ENCODE measurements at regions not wholly inside any gene's neighbourhood (a gene's known extent, or its start where the extent isn't known, plus 50 kb on each side); places are given as distances from the start of the nearest gene placed in this dataset.

DNA sequence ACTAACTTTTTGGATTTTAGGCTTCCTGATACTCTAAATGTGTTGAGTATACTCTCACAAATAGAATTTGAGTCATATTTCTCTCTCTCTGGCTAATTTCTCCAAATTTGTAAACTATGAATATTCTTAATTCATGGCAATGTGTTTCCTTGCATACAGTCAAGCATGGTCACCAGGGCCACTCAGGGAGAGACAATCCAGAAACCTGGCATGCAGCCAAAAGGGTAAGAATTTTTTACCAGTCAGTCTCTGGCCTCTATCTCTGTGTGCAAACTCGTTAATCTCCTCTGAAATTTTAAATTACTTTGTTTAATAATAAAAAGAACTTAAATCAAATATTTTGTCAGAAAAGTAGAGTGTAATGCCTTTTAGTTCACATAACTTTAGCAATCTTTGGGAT is 179.8 kb downstream of the OR13H1 start:
- Mint-ChIP-seq H3K36me3 (ENCODE audit: low read depth) (peaks cover 29% of the 10 kb centered on the region), H3K4me1 (ENCODE audit: low read depth) (no peaks in the 10 kb centered on the region), H3K9me3 (peaks cover 7% of the 10 kb centered on the region), H3K27me3 (ENCODE audit: low read depth) (no peaks in the 10 kb centered on the region), H3K27ac (no peak overlapping the region), H3K4me3 (no peak overlapping the region)
- intact Hi-C loops (cut with micrococcal nuclease): no loop called here
- CTCF ChIA-PET: no interaction called here
- DNase-seq: no peak

GRCh38 chrX:131724292-131724691 is 180.4 kb downstream of the OR13H1 start:
- H3K4me3 Mint-ChIP-seq: no peak overlapping the region
- peaks cover 31% of the 10 kb centered on the region for H3K36me3 Mint-ChIP-seq (ENCODE audit: low read depth)
- intact Hi-C loops (cut with micrococcal nuclease): no loop called here
- DNase-seq: no peak
- CTCF ChIA-PET: no interaction called here
- no peaks in the 10 kb centered on the region for H3K27me3 Mint-ChIP-seq (ENCODE audit: low read depth)
- peaks cover 7% of the 10 kb centered on the region for H3K9me3 Mint-ChIP-seq
- H3K27ac Mint-ChIP-seq: no peak overlapping the region
- H3K4me1 Mint-ChIP-seq (ENCODE audit: low read depth): no peaks in the 10 kb centered on the region

GRCh38 chrX:131725001-131725654 is 181.3 kb downstream of the OR13H1 start:
- H3K9me3 Mint-ChIP-seq: peaks cover 7% of the 10 kb centered on the region
- CTCF ChIA-PET: no interaction called here
- H3K27me3 Mint-ChIP-seq (ENCODE audit: low read depth): no peaks in the 10 kb centered on the region
- no peaks in the 10 kb centered on the region for H3K4me1 Mint-ChIP-seq (ENCODE audit: low read depth)
- no peak for DNase-seq
- intact Hi-C loops (cut with micrococcal nuclease): no loop called here
- H3K36me3 Mint-ChIP-seq (ENCODE audit: low read depth): peaks cover 30% of the 10 kb centered on the region
- no peak overlapping the region for H3K4me3 Mint-ChIP-seq
- no peak overlapping the region for H3K27ac Mint-ChIP-seq

GRCh38 chrX:131727778-131728177 is 183.9 kb downstream of the OR13H1 start:
- intact Hi-C loops (cut with micrococcal nuclease): no loop called here
- Mint-ChIP-seq H3K9me3 (peaks cover 7% of the 10 kb centered on the region), H3K27ac (no peak overlapping the region), H3K36me3 (ENCODE audit: low read depth) (peaks cover 21% of the 10 kb centered on the region), H3K4me3 (no peak overlapping the region), H3K4me1 (ENCODE audit: low read depth) (no peaks in the 10 kb centered on the region), H3K27me3 (ENCODE audit: low read depth) (no peaks in the 10 kb centered on the region)
- CTCF ChIA-PET: no interaction called here
- no peak for DNase-seq

- peaks cover 7% of the 10 kb centered on the region for H3K9me3 Mint-ChIP-seq
- DNase-seq: no peak
- no peaks in the 10 kb centered on the region for H3K27me3 Mint-ChIP-seq (ENCODE audit: low read depth)
- H3K36me3 Mint-ChIP-seq (ENCODE audit: low read depth): peaks cover 23% of the 10 kb centered on the region
- no peak overlapping the region for H3K27ac Mint-ChIP-seq
- no peak overlapping the region for H3K4me3 Mint-ChIP-seq
- CTCF ChIA-PET: no interaction called here
- no peaks in the 10 kb centered on the region for H3K4me1 Mint-ChIP-seq (ENCODE audit: low read depth)
- intact Hi-C loops (cut with micrococcal nuclease): no loop called here
Observed at GRCh38 chrX:131728295-131729145, 184.6 kb downstream of the OR13H1 start.

DNA sequence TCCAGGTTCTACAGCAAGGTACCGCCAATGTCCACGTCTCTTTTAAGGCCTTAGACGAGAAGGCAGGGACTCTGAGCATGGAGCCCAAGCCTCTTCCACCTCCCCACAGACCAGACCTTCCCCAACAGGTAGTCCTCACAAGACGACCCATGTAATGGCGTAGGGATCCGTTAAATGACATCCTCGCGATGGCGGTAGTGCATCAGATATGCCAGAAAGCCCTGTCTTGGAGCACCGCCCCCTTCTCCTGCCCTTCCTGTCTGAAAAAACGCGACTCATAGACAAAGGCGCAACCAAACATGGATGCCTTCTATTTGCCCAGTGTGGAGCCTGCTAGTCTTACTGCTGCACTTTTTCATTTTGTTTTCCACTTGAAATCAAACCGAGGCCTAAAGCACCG is 185.4 kb downstream of the OR13H1 start:
- Mint-ChIP-seq H3K27me3 (ENCODE audit: low read depth) (no peaks in the 10 kb centered on the region), H3K27ac (no peak overlapping the region), H3K4me1 (ENCODE audit: low read depth) (no peaks in the 10 kb centered on the region), H3K9me3 (peaks cover 7% of the 10 kb centered on the region), H3K36me3 (ENCODE audit: low read depth) (peaks cover 25% of the 10 kb centered on the region), H3K4me3 (no peak overlapping the region)
- intact Hi-C loops (cut with micrococcal nuclease): no loop called here
- DNase-seq: no peak
- CTCF ChIA-PET: no interaction called here

DNA sequence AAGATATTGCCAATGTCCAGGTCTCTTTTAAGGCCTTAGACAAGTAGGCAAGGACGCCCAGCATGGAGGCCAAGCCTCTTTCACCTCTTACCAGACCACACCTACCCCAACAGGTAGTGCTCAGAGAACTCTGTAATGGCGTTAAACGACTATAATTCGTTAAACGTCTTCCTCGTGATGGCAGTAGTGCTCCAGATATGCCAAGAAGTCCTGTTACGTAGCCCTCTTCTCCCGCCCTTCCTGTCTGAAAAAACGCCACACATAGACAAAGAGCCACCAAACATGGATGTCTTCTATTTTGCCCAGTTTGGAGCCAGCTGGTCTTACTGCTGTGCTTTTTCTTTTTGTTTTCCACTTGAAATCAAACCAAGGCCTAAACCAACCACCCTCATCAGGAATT is 190.7 kb downstream of the OR13H1 start:
- H3K4me3 Mint-ChIP-seq: no peak overlapping the region
- no peaks in the 10 kb centered on the region for H3K27me3 Mint-ChIP-seq (ENCODE audit: low read depth)
- H3K4me1 Mint-ChIP-seq (ENCODE audit: low read depth): no peaks in the 10 kb centered on the region
- CTCF ChIA-PET: no interaction called here
- intact Hi-C loops (cut with micrococcal nuclease): no loop called here
- no peak overlapping the region for H3K27ac Mint-ChIP-seq
- H3K9me3 Mint-ChIP-seq: no peaks in the 10 kb centered on the region
- DNase-seq: no peak
- H3K36me3 Mint-ChIP-seq (ENCODE audit: low read depth): peaks cover 28% of the 10 kb centered on the region

DNA sequence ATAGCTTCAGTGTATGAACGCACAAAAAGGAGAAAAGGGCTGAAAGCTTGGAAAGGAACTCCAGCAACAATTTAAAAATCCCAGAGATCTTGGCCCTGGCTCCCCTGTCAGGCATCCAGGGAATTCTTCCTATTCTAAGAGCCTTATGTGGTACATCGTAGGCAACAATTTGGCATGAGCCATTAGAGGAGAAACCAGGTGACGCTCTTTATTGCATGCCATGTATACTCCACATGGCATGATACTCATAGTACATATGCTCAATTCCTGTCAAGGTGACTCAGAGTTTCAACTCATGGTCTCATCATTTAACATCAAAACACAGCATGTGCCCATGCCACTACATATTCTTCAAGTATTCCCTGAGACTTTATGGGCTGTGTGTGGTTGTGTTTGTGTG is 191.3 kb downstream of the OR13H1 start:
- H3K27ac Mint-ChIP-seq: no peak overlapping the region
- no peak for DNase-seq
- peaks cover 1% of the 10 kb centered on the region for H3K9me3 Mint-ChIP-seq
- CTCF ChIA-PET: no interaction called here
- H3K4me3 Mint-ChIP-seq: no peak overlapping the region
- intact Hi-C loops (cut with micrococcal nuclease): no loop called here
- no peaks in the 10 kb centered on the region for H3K27me3 Mint-ChIP-seq (ENCODE audit: low read depth)
- H3K36me3 Mint-ChIP-seq (ENCODE audit: low read depth): peaks cover 31% of the 10 kb centered on the region
- no peaks in the 10 kb centered on the region for H3K4me1 Mint-ChIP-seq (ENCODE audit: low read depth)

DNA sequence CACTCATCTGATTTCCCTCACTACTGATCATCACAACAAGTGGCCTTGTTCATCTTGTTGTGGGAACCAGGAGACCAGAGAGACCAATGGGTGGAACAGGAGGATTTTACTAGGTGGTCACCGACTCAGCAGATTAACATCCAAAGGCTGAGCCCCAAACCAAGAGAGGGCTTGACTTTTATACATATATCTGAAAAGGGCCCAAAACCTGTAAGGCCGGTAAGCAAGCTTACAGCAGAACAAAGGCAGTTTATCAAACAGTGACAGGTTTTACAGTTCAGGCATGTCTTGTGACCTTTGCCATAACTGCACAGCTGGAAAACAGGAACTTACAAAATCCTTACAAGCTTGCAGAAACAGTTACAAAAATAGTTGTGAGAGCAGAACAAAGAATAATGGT is 195.9 kb downstream of the OR13H1 start:
- CTCF ChIA-PET: no interaction called here
- Mint-ChIP-seq H3K27ac (no peak overlapping the region), H3K4me1 (ENCODE audit: low read depth) (no peaks in the 10 kb centered on the region), H3K27me3 (ENCODE audit: low read depth) (no peaks in the 10 kb centered on the region), H3K4me3 (no peak overlapping the region), H3K36me3 (ENCODE audit: low read depth) (peaks cover 48% of the 10 kb centered on the region), H3K9me3 (peaks cover 7% of the 10 kb centered on the region)
- intact Hi-C loops (cut with micrococcal nuclease): no loop called here
- DNase-seq: no peak

DNA sequence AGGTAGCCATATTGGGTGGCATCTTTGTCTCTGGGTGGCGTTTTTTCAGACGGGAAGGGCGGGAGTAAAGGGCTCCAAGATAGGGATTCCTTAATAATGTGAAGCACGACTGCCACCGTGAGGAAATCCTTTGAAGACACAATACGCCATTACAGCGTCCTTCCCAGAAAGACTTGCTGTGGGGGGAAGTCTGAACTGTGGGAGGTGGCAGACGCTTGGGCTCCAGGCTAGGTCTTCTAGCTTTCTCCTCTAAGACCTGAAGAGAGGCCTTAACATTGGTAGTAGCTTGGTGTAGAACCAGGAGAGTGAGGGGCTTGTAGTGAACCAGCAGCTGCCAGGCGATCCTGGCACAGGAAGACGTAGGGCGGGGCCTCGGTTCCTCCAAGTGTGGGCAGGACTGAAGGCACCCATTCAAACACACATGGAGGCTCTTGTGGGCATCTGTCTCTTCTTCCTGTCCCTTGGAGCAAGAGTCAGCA is 197.3 kb downstream of the OR13H1 start:
- no peak for DNase-seq
- CTCF ChIA-PET: no interaction called here
- Mint-ChIP-seq H3K4me1 (ENCODE audit: low read depth) (no peaks in the 10 kb centered on the region), H3K27ac (no peak overlapping the region), H3K9me3 (peaks cover 7% of the 10 kb centered on the region), H3K36me3 (ENCODE audit: low read depth) (peaks cover 41% of the 10 kb centered on the region), H3K4me3 (no peak overlapping the region), H3K27me3 (ENCODE audit: low read depth) (no peaks in the 10 kb centered on the region)
- intact Hi-C loops (cut with micrococcal nuclease): no loop called here

GRCh38 chrX:131745942-131746489 is 202.1 kb downstream of the OR13H1 start:
- peaks cover 48% of the 10 kb centered on the region for H3K36me3 Mint-ChIP-seq (ENCODE audit: low read depth)
- CTCF ChIA-PET: no interaction called here
- no peak overlapping the region for H3K27ac Mint-ChIP-seq
- H3K4me3 Mint-ChIP-seq: no peak overlapping the region
- no peak for DNase-seq
- H3K4me1 Mint-ChIP-seq (ENCODE audit: low read depth): no peaks in the 10 kb centered on the region
- H3K27me3 Mint-ChIP-seq (ENCODE audit: low read depth): no peaks in the 10 kb centered on the region
- intact Hi-C loops (cut with micrococcal nuclease): no loop called here
- H3K9me3 Mint-ChIP-seq: peaks cover 2% of the 10 kb centered on the region

GRCh38 chrX:131746491-131746968 is 202.7 kb downstream of the OR13H1 start:
- intact Hi-C loops (cut with micrococcal nuclease): no loop called here
- CTCF ChIA-PET: no interaction called here
- Mint-ChIP-seq H3K27ac (no peak overlapping the region), H3K4me1 (ENCODE audit: low read depth) (no peaks in the 10 kb centered on the region), H3K36me3 (ENCODE audit: low read depth) (peaks cover 43% of the 10 kb centered on the region), H3K4me3 (no peak overlapping the region), H3K27me3 (ENCODE audit: low read depth) (no peaks in the 10 kb centered on the region), H3K9me3 (no peaks in the 10 kb centered on the region)
- DNase-seq: no peak

GRCh38 chrX:131747173-131747572 is 203.3 kb downstream of the OR13H1 start:
- Mint-ChIP-seq H3K4me1 (ENCODE audit: low read depth) (no peaks in the 10 kb centered on the region), H3K27ac (no peak overlapping the region), H3K36me3 (ENCODE audit: low read depth) (peaks cover 37% of the 10 kb centered on the region), H3K27me3 (ENCODE audit: low read depth) (no peaks in the 10 kb centered on the region), H3K4me3 (no peak overlapping the region), H3K9me3 (no peaks in the 10 kb centered on the region)
- CTCF ChIA-PET: no interaction called here
- intact Hi-C loops (cut with micrococcal nuclease): no loop called here
- DNase-seq: no peak
